ENCODE measurements at regions not wholly inside any gene's neighbourhood (a gene's known extent, or its start where the extent isn't known, plus 50 kb on each side); places are given as distances from the start of the nearest gene placed in this dataset.
"Not testable (repeated sequence)": the region's sequence is repeated elsewhere in the genome, so short reads cannot be mapped to it uniquely, and the experiment has no call there.

- H3K9me3 Mint-ChIP-seq; DNase-seq (ENCODE audit: low read depth, low spot score); H3K27ac Mint-ChIP-seq (ENCODE audit: unreplicated experiment); H3K27me3 Mint-ChIP-seq (ENCODE audit: low read depth); H3K36me3 Mint-ChIP-seq (ENCODE audit: low read depth): not testable (repeated sequence)
- H3K4me3 Mint-ChIP-seq: peak overlapping the region; percentile 56
- peaks cover 12% of the 10 kb centered on the region for H3K4me1 Mint-ChIP-seq
Measured at GRCh38 chr2:87455209-87455853, 292.6 kb upstream of the PLGLB2 start.

- not testable (repeated sequence) for H3K4me3 Mint-ChIP-seq; H3K36me3 Mint-ChIP-seq (ENCODE audit: low read depth); H3K27me3 Mint-ChIP-seq (ENCODE audit: low read depth); DNase-seq (ENCODE audit: low read depth, low spot score); H3K9me3 Mint-ChIP-seq; H3K27ac Mint-ChIP-seq (ENCODE audit: unreplicated experiment)
- H3K4me1 Mint-ChIP-seq: peaks cover 12% of the 10 kb centered on the region
Measured at GRCh38 chr2:87455854-87456249, 292.0 kb upstream of the PLGLB2 start.

- not testable (repeated sequence) for DNase-seq (ENCODE audit: low read depth, low spot score); H3K27me3 Mint-ChIP-seq (ENCODE audit: low read depth); H3K4me3 Mint-ChIP-seq; H3K27ac Mint-ChIP-seq (ENCODE audit: unreplicated experiment); H3K9me3 Mint-ChIP-seq; H3K36me3 Mint-ChIP-seq (ENCODE audit: low read depth)
- H3K4me1 Mint-ChIP-seq: peaks cover 12% of the 10 kb centered on the region
Measured at GRCh38 chr2:87456477-87457128, 291.3 kb upstream of the PLGLB2 start.

GRCh38 chr2:87457129-87457499 lies 290.8 kb upstream of the PLGLB2 start:
- H3K36me3 Mint-ChIP-seq (ENCODE audit: low read depth); H3K4me3 Mint-ChIP-seq; H3K9me3 Mint-ChIP-seq; H3K27me3 Mint-ChIP-seq (ENCODE audit: low read depth); DNase-seq (ENCODE audit: low read depth, low spot score); H3K27ac Mint-ChIP-seq (ENCODE audit: unreplicated experiment): not testable (repeated sequence)
- H3K4me1 Mint-ChIP-seq: peaks cover 11% of the 10 kb centered on the region

GRCh38 chr2:87458938-87459337 lies 288.9 kb upstream of the PLGLB2 start:
- H3K9me3 Mint-ChIP-seq; H3K4me3 Mint-ChIP-seq; H3K27me3 Mint-ChIP-seq (ENCODE audit: low read depth); H3K4me1 Mint-ChIP-seq; H3K27ac Mint-ChIP-seq (ENCODE audit: unreplicated experiment); DNase-seq (ENCODE audit: low read depth, low spot score); H3K36me3 Mint-ChIP-seq (ENCODE audit: low read depth): not testable (repeated sequence)

GRCh38 chr2:87460104-87460503 lies 287.8 kb upstream of the PLGLB2 start:
- not testable (repeated sequence) for DNase-seq (ENCODE audit: low read depth, low spot score); H3K27ac Mint-ChIP-seq (ENCODE audit: unreplicated experiment); H3K4me1 Mint-ChIP-seq; H3K9me3 Mint-ChIP-seq; H3K27me3 Mint-ChIP-seq (ENCODE audit: low read depth); H3K36me3 Mint-ChIP-seq (ENCODE audit: low read depth); H3K4me3 Mint-ChIP-seq

- not testable (repeated sequence) for DNase-seq (ENCODE audit: low read depth, low spot score); H3K4me1 Mint-ChIP-seq; H3K27me3 Mint-ChIP-seq (ENCODE audit: low read depth); H3K4me3 Mint-ChIP-seq; H3K27ac Mint-ChIP-seq (ENCODE audit: unreplicated experiment); H3K36me3 Mint-ChIP-seq (ENCODE audit: low read depth); H3K9me3 Mint-ChIP-seq
Measured at GRCh38 chr2:87460662-87461061, 287.2 kb upstream of the PLGLB2 start.

GRCh38 chr2:87461671-87462070 lies 286.2 kb upstream of the PLGLB2 start:
- DNase-seq (ENCODE audit: low read depth, low spot score); H3K36me3 Mint-ChIP-seq (ENCODE audit: low read depth); H3K9me3 Mint-ChIP-seq; H3K27ac Mint-ChIP-seq (ENCODE audit: unreplicated experiment); H3K4me1 Mint-ChIP-seq; H3K27me3 Mint-ChIP-seq (ENCODE audit: low read depth); H3K4me3 Mint-ChIP-seq: not testable (repeated sequence)

GRCh38 chr2:87464219-87464618 lies 283.7 kb upstream of the PLGLB2 start:
- not testable (repeated sequence) for H3K27ac Mint-ChIP-seq (ENCODE audit: unreplicated experiment); DNase-seq (ENCODE audit: low read depth, low spot score); H3K27me3 Mint-ChIP-seq (ENCODE audit: low read depth); H3K9me3 Mint-ChIP-seq; H3K36me3 Mint-ChIP-seq (ENCODE audit: low read depth); H3K4me3 Mint-ChIP-seq; H3K4me1 Mint-ChIP-seq

- not testable (repeated sequence) for H3K27me3 Mint-ChIP-seq (ENCODE audit: low read depth); H3K4me3 Mint-ChIP-seq; H3K4me1 Mint-ChIP-seq; H3K36me3 Mint-ChIP-seq (ENCODE audit: low read depth); H3K9me3 Mint-ChIP-seq; DNase-seq (ENCODE audit: low read depth, low spot score); H3K27ac Mint-ChIP-seq (ENCODE audit: unreplicated experiment)
Measured at GRCh38 chr2:87465730-87466129, 282.2 kb upstream of the PLGLB2 start.
